Dedifferentiated amniotic fluid mesenchymal stem cell (primary cell): ENCODE measurements at regions not wholly inside any gene's neighbourhood (a gene's known extent, or its start where the extent isn't known, plus 50 kb on each side); places are given as distances from the start of the nearest gene placed in this dataset.
A peak's percentile ranks its signal among the peaks of the same experiment; 100 is the strongest.

Experiments
- DNase-seq: peaks from one replicate; pipeline ENCODE4 v3.0.0-alpha.2; 2016; ENCODE audit errors: extremely low spot score

- no peak for DNase-seq
Observed at GRCh38 chrX:130974323-130974722, 71.3 kb upstream of the ENOX2 start.

GRCh38 chrX:130975947-130976346 lies 72.9 kb upstream of the ENOX2 start:
- peak; percentile 23 for DNase-seq

GRCh38 chrX:130981836-130982235 lies 76.3 kb upstream of the ARHGAP36 start:
- DNase-seq, result no peak

GRCh38 chrX:130984782-130985181 lies 73.4 kb upstream of the ARHGAP36 start:
- DNase-seq, result no peak

- no peak for DNase-seq
Observed at GRCh38 chrX:130987241-130987640, 70.9 kb upstream of the ARHGAP36 start.

GRCh38 chrX:130990723-130991122 lies 67.4 kb upstream of the ARHGAP36 start:
- DNase-seq, result no peak

GRCh38 chrX:130994671-130995070 lies 63.5 kb upstream of the ARHGAP36 start:
- no peak for DNase-seq

- DNase-seq, result no peak
Observed at GRCh38 chrX:130995439-130995838, 62.7 kb upstream of the ARHGAP36 start.

GRCh38 chrX:130997314-130997713 lies 60.8 kb upstream of the ARHGAP36 start:
- no peak for DNase-seq

- DNase-seq, result no peak
Observed at GRCh38 chrX:130999360-130999759, 58.8 kb upstream of the ARHGAP36 start.
